PC-3 (cell line): ENCODE measurements at regions not wholly inside any gene's neighbourhood (a gene's known extent, or its start where the extent isn't known, plus 50 kb on each side); places are given as distances from the start of the nearest gene placed in this dataset.

Experiments
- EZH2 ChIP-seq: fragments of 300-600 bp; sonication (generic); IDR thresholded peaks from one replicate; pipeline ENCODE4 v1.6.1; 2017; ENCODE audit warnings: antibody characterized with exemption, mild to moderate bottlenecking, low read length; ENCODE audit not compliant: unreplicated experiment
- EZH2phosphoT487 ChIP-seq: fragments of 300-600 bp; sonication (generic); IDR thresholded peaks from 2 replicates; pipeline ENCODE4 v1.6.1; 2018; ENCODE audit warnings: mild to moderate bottlenecking, antibody characterized with exemption, low read length, borderline replicate concordance
- TF ChIP-seq, protein P1 (sequence below): fragments of 300-600 bp; sonication (generic); conservative IDR thresholded peaks from 2 replicates; pipeline ENCODE4 v1.5.1; 2017; ENCODE audit warnings: antibody characterized with exemption, low read depth, mild to moderate bottlenecking, low read length

- TF ChIP-seq EZH2 (no peak), EZH2phosphoT487 (no peak)
- TF ChIP-seq, protein P1, sequence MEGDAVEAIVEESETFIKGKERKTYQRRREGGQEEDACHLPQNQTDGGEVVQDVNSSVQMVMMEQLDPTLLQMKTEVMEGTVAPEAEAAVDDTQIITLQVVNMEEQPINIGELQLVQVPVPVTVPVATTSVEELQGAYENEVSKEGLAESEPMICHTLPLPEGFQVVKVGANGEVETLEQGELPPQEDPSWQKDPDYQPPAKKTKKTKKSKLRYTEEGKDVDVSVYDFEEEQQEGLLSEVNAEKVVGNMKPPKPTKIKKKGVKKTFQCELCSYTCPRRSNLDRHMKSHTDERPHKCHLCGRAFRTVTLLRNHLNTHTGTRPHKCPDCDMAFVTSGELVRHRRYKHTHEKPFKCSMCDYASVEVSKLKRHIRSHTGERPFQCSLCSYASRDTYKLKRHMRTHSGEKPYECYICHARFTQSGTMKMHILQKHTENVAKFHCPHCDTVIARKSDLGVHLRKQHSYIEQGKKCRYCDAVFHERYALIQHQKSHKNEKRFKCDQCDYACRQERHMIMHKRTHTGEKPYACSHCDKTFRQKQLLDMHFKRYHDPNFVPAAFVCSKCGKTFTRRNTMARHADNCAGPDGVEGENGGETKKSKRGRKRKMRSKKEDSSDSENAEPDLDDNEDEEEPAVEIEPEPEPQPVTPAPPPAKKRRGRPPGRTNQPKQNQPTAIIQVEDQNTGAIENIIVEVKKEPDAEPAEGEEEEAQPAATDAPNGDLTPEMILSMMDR = no peak
Measured at GRCh38 chr14:104274806-104275205, 136.4 kb downstream of the KIF26A start.
